ENCODE measurements at regions not wholly inside any gene's neighbourhood (a gene's known extent, or its start where the extent isn't known, plus 50 kb on each side); places are given as distances from the start of the nearest gene placed in this dataset.

DNA sequence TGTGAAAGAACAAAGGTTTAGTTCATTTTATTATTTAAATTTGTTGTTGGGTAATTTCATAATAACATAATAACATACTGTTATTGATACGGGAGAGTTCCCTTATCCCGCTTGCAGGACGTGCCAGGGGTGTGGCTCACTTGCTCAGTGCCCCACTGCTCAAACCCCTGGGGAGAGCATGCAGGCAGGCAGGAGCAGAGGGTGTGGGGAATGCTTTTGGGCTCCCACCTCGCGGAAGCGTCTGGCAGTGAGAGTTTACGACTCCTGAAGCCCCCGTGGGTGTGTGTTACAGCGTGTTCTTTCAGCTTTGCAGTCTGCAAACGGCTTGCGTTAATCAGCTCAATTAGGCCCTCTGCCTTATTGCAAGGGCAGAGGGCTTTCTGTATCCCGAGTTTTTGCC, 675.9 kb downstream of the SEMA5A start:
- no peaks in the 10 kb centered on the region for H3K27me3 Mint-ChIP-seq (ENCODE audit: unreplicated experiment)
- H3K4me1 Mint-ChIP-seq (ENCODE audit: low read depth, unreplicated experiment): no peaks in the 10 kb centered on the region
- CTCF ChIA-PET: no interaction called here

GRCh38 chr5:8870349-8870958, 675.4 kb downstream of the SEMA5A start:
- TF ChIP-seq, protein P1, sequence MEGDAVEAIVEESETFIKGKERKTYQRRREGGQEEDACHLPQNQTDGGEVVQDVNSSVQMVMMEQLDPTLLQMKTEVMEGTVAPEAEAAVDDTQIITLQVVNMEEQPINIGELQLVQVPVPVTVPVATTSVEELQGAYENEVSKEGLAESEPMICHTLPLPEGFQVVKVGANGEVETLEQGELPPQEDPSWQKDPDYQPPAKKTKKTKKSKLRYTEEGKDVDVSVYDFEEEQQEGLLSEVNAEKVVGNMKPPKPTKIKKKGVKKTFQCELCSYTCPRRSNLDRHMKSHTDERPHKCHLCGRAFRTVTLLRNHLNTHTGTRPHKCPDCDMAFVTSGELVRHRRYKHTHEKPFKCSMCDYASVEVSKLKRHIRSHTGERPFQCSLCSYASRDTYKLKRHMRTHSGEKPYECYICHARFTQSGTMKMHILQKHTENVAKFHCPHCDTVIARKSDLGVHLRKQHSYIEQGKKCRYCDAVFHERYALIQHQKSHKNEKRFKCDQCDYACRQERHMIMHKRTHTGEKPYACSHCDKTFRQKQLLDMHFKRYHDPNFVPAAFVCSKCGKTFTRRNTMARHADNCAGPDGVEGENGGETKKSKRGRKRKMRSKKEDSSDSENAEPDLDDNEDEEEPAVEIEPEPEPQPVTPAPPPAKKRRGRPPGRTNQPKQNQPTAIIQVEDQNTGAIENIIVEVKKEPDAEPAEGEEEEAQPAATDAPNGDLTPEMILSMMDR (IDR thresholded peaks at IDR 0.05; ENCODE audit: unreplicated experiment): no peak
- Mint-ChIP-seq H3K27me3 (ENCODE audit: unreplicated experiment) (no peaks in the 10 kb centered on the region), H3K36me3 (ENCODE audit: insufficient read depth, unreplicated experiment) (no peaks in the 10 kb centered on the region), H3K27ac (ENCODE audit: unreplicated experiment) (no peak overlapping the region), H3K4me3 (ENCODE audit: low read depth, unreplicated experiment) (no peak overlapping the region), H3K4me1 (ENCODE audit: low read depth, unreplicated experiment) (no peaks in the 10 kb centered on the region), H3K9me3 (ENCODE audit: low read depth, unreplicated experiment) (peaks cover 8% of the 10 kb centered on the region)
- DNase-seq: no peak
- CTCF ChIA-PET: no interaction called here
- intact Hi-C loops (cut with micrococcal nuclease; ENCODE audit: unreplicated experiment): no loop called here
- BruUV-seq (replicated peaks): no TSS peak

More for the DNA sequence above, 675.9 kb downstream of the SEMA5A start:
- H3K36me3 Mint-ChIP-seq (ENCODE audit: insufficient read depth, unreplicated experiment): no peaks in the 10 kb centered on the region
- TF ChIP-seq, protein P1 (IDR thresholded peaks at IDR 0.05; ENCODE audit: unreplicated experiment): no peak
- H3K4me3 Mint-ChIP-seq (ENCODE audit: low read depth, unreplicated experiment): no peak overlapping the region
- no peak overlapping the region for H3K27ac Mint-ChIP-seq (ENCODE audit: unreplicated experiment)
- no TSS peak for BruUV-seq (replicated peaks)
- H3K9me3 Mint-ChIP-seq (ENCODE audit: low read depth, unreplicated experiment): peaks cover 8% of the 10 kb centered on the region
- DNase-seq: no peak
- intact Hi-C loops (cut with micrococcal nuclease; ENCODE audit: unreplicated experiment): loop anchor here (5.0 to 10.0 kb wide), 2 partner anchors 117 to 335 kb away; no protein-coding TSS in a partner anchor

- H3K27ac Mint-ChIP-seq (ENCODE audit: unreplicated experiment): no peak overlapping the region
- intact Hi-C loops (cut with micrococcal nuclease; ENCODE audit: unreplicated experiment): no loop called here
- CTCF ChIA-PET: no interaction called here
- H3K4me1 Mint-ChIP-seq (ENCODE audit: low read depth, unreplicated experiment): no peaks in the 10 kb centered on the region
- BruUV-seq (replicated peaks): no TSS peak
- no peaks in the 10 kb centered on the region for H3K36me3 Mint-ChIP-seq (ENCODE audit: insufficient read depth, unreplicated experiment)
- no peak for DNase-seq
- no peak overlapping the region for H3K4me3 Mint-ChIP-seq (ENCODE audit: low read depth, unreplicated experiment)
- no peaks in the 10 kb centered on the region for H3K27me3 Mint-ChIP-seq (ENCODE audit: unreplicated experiment)
- TF ChIP-seq, protein P1 (IDR thresholded peaks at IDR 0.05; ENCODE audit: unreplicated experiment): no peak
- H3K9me3 Mint-ChIP-seq (ENCODE audit: low read depth, unreplicated experiment): peaks cover 8% of the 10 kb centered on the region
Measured at GRCh38 chr5:8870959-8871355, 674.9 kb downstream of the SEMA5A start.

- BruUV-seq (replicated peaks): no TSS peak
- Mint-ChIP-seq H3K27ac (ENCODE audit: unreplicated experiment) (no peak overlapping the region), H3K4me1 (ENCODE audit: low read depth, unreplicated experiment) (no peaks in the 10 kb centered on the region), H3K9me3 (ENCODE audit: low read depth, unreplicated experiment) (peaks cover 8% of the 10 kb centered on the region), H3K27me3 (ENCODE audit: unreplicated experiment) (no peaks in the 10 kb centered on the region), H3K36me3 (ENCODE audit: insufficient read depth, unreplicated experiment) (no peaks in the 10 kb centered on the region), H3K4me3 (ENCODE audit: low read depth, unreplicated experiment) (no peak overlapping the region)
- DNase-seq: no peak
- TF ChIP-seq, protein P1 (IDR thresholded peaks at IDR 0.05; ENCODE audit: unreplicated experiment): no peak
- intact Hi-C loops (cut with micrococcal nuclease; ENCODE audit: unreplicated experiment): no loop called here
- CTCF ChIA-PET: no interaction called here
Measured at GRCh38 chr5:8871446-8871845, 674.4 kb downstream of the SEMA5A start.
